GM23248 (cell line): ENCODE measurements at regions not wholly inside any gene's neighbourhood (a gene's known extent, or its start where the extent isn't known, plus 50 kb on each side); places are given as distances from the start of the nearest gene placed in this dataset.

ENCODE experiments used
- DNase-seq: peaks from one replicate; pipeline ENCODE4 v3.0.0-alpha.2; 2015
- H2AFZ ChIP-seq: fragments of 200-600 bp; sonication (generic); 2 replicates; pipeline ENCODE4 v1.6.1; 2016; ENCODE audit warnings: antibody characterized with exemption
- H3F3A ChIP-seq: fragments of 200-600 bp; sonication (generic); 2 replicates; pipeline ENCODE4 v1.6.1; 2016; ENCODE audit warnings: mild to moderate bottlenecking, antibody characterized with exemption, mixed run types; ENCODE audit not compliant: insufficient read depth
- H3K27ac ChIP-seq: fragments of 200-600 bp; sonication (generic); 2 replicates; pipeline ENCODE4 v1.5.1; 2016; ENCODE audit warnings: mild to moderate bottlenecking
- H3K27me3 ChIP-seq: fragments of 200-600 bp; sonication (generic); replicated peaks from 2 replicates; pipeline ENCODE4 v1.6.1; 2016; ENCODE audit warnings: mild to moderate bottlenecking; ENCODE audit not compliant: insufficient read depth
- H3K36me3 ChIP-seq: fragments of 200-600 bp; sonication (generic); 2 replicates; pipeline ENCODE4 v1.6.1; 2016; ENCODE audit warnings: low read depth, mild to moderate bottlenecking
- H3K4me1 ChIP-seq: fragments of 200-600 bp; sonication (generic); 2 replicates; pipeline ENCODE4 v1.6.1; 2016; ENCODE audit warnings: mild to moderate bottlenecking; ENCODE audit not compliant: insufficient read depth
- H3K4me2 ChIP-seq: fragments of 200-600 bp; sonication (generic); one replicate; pipeline ENCODE4 v1.6.1; 2016; ENCODE audit warnings: mild to moderate bottlenecking; ENCODE audit not compliant: unreplicated experiment
- H3K4me3 ChIP-seq: fragments of 200-600 bp; sonication (generic); 2 replicates; pipeline ENCODE4 v1.5.1; 2016; ENCODE audit warnings: mild to moderate bottlenecking
- H3K79me2 ChIP-seq: fragments of 200-600 bp; sonication (generic); 2 replicates; pipeline ENCODE4 v1.6.1; 2016; ENCODE audit warnings: mild to moderate bottlenecking; ENCODE audit not compliant: insufficient read depth
- H3K9ac ChIP-seq: fragments of 200-600 bp; sonication (generic); 2 replicates; pipeline ENCODE4 v1.6.1; 2016; ENCODE audit warnings: mild to moderate bottlenecking
- H3K9me2 ChIP-seq: fragments of 200-600 bp; sonication (generic); 2 replicates; pipeline ENCODE4 v1.6.1; 2016; ENCODE audit warnings: mixed run types, mild to moderate bottlenecking, moderate library complexity; ENCODE audit not compliant: insufficient read depth
- H3K9me3 ChIP-seq: fragments of 200-600 bp; sonication (generic); one replicate; pipeline ENCODE4 v1.6.1; 2017; ENCODE audit warnings: low read depth
- H4K20me1 ChIP-seq: fragments of 200-600 bp; sonication (generic); 2 replicates; pipeline ENCODE4 v1.6.0; 2016; ENCODE audit not compliant: insufficient read depth
- EZH2 ChIP-seq: fragments of 200-600 bp; sonication (generic); IDR thresholded peaks from 2 replicates; pipeline ENCODE4 v1.6.1; 2018; ENCODE audit warnings: antibody characterized with exemption, mild to moderate bottlenecking; ENCODE audit not compliant: insufficient read depth, poor library complexity, severe bottlenecking
- EZH2phosphoT487 ChIP-seq: fragments of 200-600 bp; sonication (generic); IDR thresholded peaks from 2 replicates; pipeline ENCODE4 v1.6.1; 2018; ENCODE audit warnings: antibody characterized with exemption, moderate library complexity, mild to moderate bottlenecking, low read depth; ENCODE audit not compliant: insufficient read depth
- WGBS, 2 experiments: methylation state at CpG; one replicate each; pipeline ENCODE4 v1.1.6; 2015 to 2017; ENCODE audit warnings: low lambda C conversion rate in 2 of 2, low coverage in 1 of 2; ENCODE audit errors: missing lambda C conversion rate in 2 of 2; 5-methylcytosine and 5-hydroxymethylcytosine counted together
- in situ Hi-C: fragments of 300-500 bp; cut with MboI; formaldehyde crosslinking; loops from 2 replicates; pipeline ENCODE4 v1.15.0; 2020

DNA sequence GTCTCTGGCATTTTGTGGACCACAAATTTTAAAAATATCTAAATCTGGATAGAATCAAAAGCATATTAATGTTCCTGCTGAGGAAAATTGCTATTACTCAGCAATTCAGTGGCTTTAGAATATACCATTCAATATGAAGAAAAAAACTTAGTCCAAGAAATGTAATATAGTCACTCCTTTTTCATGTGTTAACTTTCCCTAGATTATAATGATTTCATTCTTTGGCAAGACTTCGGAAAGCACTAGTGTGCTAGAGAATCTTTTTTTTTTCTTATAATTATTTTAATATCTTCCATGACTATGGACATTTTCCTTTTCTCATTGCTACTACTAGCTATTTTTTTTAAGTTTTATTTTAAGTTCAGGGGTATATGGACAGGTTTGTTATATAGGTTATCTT, 102.4 kb upstream of the FAM174A start:
- Histone ChIP-seq H3K9me2 (no peaks in the 10 kb centered on the region), H3K4me2 (no peak overlapping the region), H3K9me3 (no peaks in the 10 kb centered on the region), H3K9ac (no peak overlapping the region), H2AFZ (no peak overlapping the region), H3K27ac (no peak overlapping the region), H3K36me3 (no peaks in the 10 kb centered on the region), H4K20me1 (no peaks in the 10 kb centered on the region), H3K79me2 (no peaks in the 10 kb centered on the region), H3F3A (no peaks in the 10 kb centered on the region), H3K4me3 (no peak overlapping the region), H3K4me1 (no peaks in the 10 kb centered on the region), H3K27me3 (no peaks in the 10 kb centered on the region)
- WGBS, 2 experiments = 8 to 19% methylated on average over 1 of the region's 1 CpG
- in situ Hi-C loops = no loop called here
- no peak for TF ChIP-seq EZH2
- DNase-seq = no peak

DNA sequence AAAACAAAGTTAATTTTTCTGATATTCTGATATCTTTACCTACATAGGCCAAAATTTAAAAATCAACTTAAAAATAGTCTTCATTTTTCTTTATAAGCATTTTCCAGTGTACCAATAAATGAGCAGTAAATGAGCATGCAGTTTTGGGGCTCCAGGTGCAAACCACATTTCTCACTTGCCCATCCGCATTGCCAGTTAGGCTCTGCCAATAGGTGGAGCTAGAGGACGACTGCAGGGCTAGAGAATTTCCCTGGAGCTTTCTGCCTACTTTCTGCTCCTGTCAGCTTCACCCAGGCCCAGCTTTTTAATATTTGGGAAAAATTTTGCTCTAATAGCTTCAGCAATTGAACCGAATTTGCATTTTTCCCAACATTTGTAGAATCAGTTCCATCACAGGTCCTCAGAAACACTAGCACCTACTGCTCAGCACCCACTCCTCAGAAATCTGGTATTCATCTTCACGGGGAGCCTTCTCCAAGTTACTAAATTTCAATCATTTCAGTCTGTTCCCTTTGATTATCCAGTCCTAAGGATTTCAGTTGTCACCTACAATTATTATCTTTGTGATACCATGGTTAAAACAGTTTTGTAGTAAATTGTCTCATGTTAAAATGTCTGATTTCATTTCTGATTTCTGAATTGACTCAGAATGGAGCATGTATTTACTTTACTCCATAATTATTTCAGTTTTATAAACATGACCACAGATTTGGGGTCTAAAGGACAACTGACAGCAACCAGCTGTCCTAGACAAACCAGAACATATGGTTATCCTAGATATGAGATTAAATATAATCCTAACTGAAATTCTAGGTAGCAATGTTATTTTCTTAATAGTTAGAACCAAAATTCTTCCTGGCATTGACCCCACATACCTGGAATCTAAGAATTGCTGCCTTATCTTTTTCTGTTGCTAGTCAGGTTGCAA, 104.6 kb upstream of the FAM174A start:
- H3K4me3 ChIP-seq = no peak overlapping the region
- no peak overlapping the region for H3K4me2 ChIP-seq
- peak; percentile 67 for DNase-seq
- H3K79me2 ChIP-seq = no peaks in the 10 kb centered on the region
- no peaks in the 10 kb centered on the region for H3K9me2 ChIP-seq
- no peak for TF ChIP-seq EZH2phosphoT487
- no peak for TF ChIP-seq EZH2
- no peak overlapping the region for H3K27ac ChIP-seq
- H2AFZ ChIP-seq = no peak overlapping the region
- H3K27me3 ChIP-seq = no peaks in the 10 kb centered on the region
- no peaks in the 10 kb centered on the region for H3K36me3 ChIP-seq
- no peak overlapping the region for H3K9ac ChIP-seq
- H3F3A ChIP-seq = no peaks in the 10 kb centered on the region
- H3K9me3 ChIP-seq = no peaks in the 10 kb centered on the region
- WGBS, 2 experiments = 37 to 38% methylated on average over 4 of the region's 4 CpGs
- in situ Hi-C loops = no loop called here
- no peaks in the 10 kb centered on the region for H4K20me1 ChIP-seq
- H3K4me1 ChIP-seq = no peaks in the 10 kb centered on the region

DNA sequence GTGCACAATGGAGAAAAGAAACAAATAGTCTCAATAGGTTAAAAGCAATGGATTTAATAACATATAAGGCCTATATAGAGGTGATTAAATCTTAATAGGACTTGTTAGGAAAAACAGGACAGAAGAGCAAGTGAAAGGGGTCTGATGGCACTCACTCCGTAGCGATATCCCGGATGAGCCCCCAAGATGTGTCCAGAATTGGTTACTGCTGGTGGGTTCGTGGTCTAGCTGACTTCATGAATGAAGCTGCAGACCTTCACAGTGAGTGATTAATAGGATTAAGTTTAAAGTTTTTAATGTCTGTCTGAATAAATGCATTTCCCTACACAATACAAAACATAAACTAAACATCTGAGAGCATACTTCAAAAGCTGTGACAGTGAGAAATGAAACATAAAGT, 110.4 kb upstream of the FAM174A start:
- no peak for TF ChIP-seq EZH2phosphoT487
- TF ChIP-seq EZH2 = no peak
- Histone ChIP-seq H3K9ac (no peak overlapping the region), H3K79me2 (no peaks in the 10 kb centered on the region), H3K9me3 (no peaks in the 10 kb centered on the region), H3K4me1 (no peaks in the 10 kb centered on the region), H2AFZ (no peak overlapping the region), H3K4me2 (no peak overlapping the region), H3K27ac (no peak overlapping the region), H3K27me3 (no peaks in the 10 kb centered on the region), H3K36me3 (no peaks in the 10 kb centered on the region), H3F3A (no peaks in the 10 kb centered on the region), H3K4me3 (no peak overlapping the region), H4K20me1 (no peaks in the 10 kb centered on the region), H3K9me2 (no peaks in the 10 kb centered on the region)
- no peak for DNase-seq
- WGBS, 2 experiments = 78 to 86% methylated on average over 4 of the region's 4 CpGs
- in situ Hi-C loops = no loop called here

DNA sequence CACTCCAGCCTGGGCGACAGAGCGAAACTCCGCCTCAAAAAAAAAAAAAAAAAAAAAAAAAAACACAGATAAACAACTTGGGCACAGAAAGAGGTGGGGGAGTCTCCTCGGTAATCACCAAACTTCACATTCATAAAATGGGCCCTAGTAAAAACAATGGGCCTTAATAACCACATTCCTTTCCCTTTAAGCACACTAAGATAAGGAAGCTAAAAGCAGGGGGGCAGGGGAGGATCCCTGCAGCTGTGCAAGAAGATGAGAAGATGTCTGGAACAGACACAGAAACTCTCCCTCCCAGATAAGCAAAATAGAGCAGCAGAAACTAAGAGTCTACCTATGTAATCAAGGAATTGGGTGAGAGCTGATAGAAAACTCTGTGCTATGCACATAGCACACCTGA, 111.2 kb upstream of the FAM174A start:
- Histone ChIP-seq H3K4me3 (no peak overlapping the region), H2AFZ (no peak overlapping the region), H3K4me2 (no peak overlapping the region), H3K79me2 (no peaks in the 10 kb centered on the region), H4K20me1 (no peaks in the 10 kb centered on the region), H3K9me3 (no peaks in the 10 kb centered on the region), H3K27ac (no peak overlapping the region), H3K27me3 (no peaks in the 10 kb centered on the region), H3F3A (no peaks in the 10 kb centered on the region), H3K9ac (no peak overlapping the region), H3K9me2 (no peaks in the 10 kb centered on the region), H3K36me3 (no peaks in the 10 kb centered on the region), H3K4me1 (no peaks in the 10 kb centered on the region)
- no peak for DNase-seq
- TF ChIP-seq EZH2phosphoT487 (no peak), EZH2 (no peak)
- in situ Hi-C loops = no loop called here
- 93 to 100% methylated on average over 1 of the region's 4 CpGs for WGBS, 2 experiments
